ENCODE measurements at regions not wholly inside any gene's neighbourhood (a gene's known extent, or its start where the extent isn't known, plus 50 kb on each side); places are given as distances from the start of the nearest gene placed in this dataset.

DNA sequence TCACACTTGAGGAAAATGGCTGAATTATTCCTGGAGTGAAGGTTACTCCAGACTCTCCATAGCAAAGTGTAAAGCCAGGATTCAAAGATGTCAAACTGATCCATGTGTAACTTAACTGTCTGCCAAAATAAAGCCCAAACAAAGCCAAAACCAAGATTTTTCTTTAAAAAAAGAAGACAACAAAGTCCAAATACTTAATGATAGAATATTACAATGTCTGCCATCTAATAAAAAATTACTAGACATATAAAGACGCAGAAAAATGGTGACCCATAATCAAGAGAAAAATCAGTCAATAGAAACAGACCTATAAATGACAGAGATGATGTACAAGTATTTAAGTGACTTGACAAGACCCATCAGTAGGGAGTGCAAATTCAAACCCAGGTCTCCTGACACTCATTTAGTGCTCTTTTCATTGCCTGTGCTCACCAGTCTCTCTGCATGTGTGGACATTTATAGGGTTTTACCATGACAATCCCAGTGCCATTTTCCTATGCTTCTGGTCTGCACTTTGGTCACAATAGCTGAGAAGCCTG is 85.1 kb upstream of the HES1 start:
- no peak for DNase-seq (ENCODE audit: low spot score in 2 of 2)
- H3K27me3 ChIP-seq: no peaks in the 10 kb centered on the region
- H3K27ac ChIP-seq: no peak overlapping the region
- TF ChIP-seq POLR2A (IDR thresholded peaks at IDR 0.05): no peak
- TF ChIP-seq EP300 (IDR thresholded peaks at IDR 0.05): no peak
- TF ChIP-seq, protein P1, sequence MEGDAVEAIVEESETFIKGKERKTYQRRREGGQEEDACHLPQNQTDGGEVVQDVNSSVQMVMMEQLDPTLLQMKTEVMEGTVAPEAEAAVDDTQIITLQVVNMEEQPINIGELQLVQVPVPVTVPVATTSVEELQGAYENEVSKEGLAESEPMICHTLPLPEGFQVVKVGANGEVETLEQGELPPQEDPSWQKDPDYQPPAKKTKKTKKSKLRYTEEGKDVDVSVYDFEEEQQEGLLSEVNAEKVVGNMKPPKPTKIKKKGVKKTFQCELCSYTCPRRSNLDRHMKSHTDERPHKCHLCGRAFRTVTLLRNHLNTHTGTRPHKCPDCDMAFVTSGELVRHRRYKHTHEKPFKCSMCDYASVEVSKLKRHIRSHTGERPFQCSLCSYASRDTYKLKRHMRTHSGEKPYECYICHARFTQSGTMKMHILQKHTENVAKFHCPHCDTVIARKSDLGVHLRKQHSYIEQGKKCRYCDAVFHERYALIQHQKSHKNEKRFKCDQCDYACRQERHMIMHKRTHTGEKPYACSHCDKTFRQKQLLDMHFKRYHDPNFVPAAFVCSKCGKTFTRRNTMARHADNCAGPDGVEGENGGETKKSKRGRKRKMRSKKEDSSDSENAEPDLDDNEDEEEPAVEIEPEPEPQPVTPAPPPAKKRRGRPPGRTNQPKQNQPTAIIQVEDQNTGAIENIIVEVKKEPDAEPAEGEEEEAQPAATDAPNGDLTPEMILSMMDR (IDR thresholded peaks at IDR 0.05): no peak
- TF ChIP-seq POLR2AphosphoS5 (IDR thresholded peaks at IDR 0.05): no peak
- 100% methylated on average over 1 of the region's 1 CpG for WGBS
- peaks cover 17% of the 10 kb centered on the region for H3K4me1 ChIP-seq
- H3K4me3 ChIP-seq: no peak overlapping the region
- H3K9me3 ChIP-seq: peaks cover 11% of the 10 kb centered on the region
- H3K36me3 ChIP-seq: no peaks in the 10 kb centered on the region

DNA sequence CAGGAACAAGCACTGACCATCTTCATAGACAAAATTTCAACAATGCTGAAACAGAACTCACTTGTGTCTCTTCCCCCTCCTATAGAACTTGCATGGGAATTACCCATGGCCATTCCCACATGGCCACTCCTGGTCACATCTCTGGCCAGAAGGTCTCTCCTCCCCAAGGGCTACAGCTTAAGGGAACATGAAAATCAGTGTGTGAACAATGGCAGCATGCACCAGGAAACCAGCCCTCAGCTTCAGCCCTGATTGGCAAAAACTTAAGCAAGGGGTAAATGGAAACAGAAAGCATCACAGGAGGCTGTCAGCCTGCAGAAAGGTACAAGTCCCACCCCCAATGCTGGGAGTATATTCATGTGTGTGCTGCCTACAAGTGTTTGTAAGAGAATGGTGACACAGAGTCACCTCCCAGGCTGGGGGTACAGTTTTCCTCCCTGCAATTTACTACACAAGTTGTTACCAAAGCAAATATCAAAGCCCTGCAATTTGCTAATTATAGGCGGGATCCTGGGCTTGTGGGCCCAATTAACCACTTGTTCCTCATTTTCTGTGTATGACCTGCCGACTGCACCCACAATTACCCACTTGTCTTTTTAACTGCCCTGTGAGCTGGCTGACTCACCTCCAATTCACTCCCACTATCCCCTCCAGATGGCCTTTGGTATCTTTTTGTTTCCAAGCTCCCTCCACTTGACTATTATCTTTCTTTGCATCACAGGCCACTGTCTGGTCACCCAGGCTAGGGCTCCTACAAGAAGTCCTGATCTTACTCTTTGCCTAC is 84.4 kb upstream of the HES1 start:
- DNase-seq (ENCODE audit: low spot score in 2 of 2): no peak
- H3K4me1 ChIP-seq: peaks cover 15% of the 10 kb centered on the region
- H3K27me3 ChIP-seq: no peaks in the 10 kb centered on the region
- peaks cover 11% of the 10 kb centered on the region for H3K9me3 ChIP-seq
- H3K36me3 ChIP-seq: no peaks in the 10 kb centered on the region
- 87% methylated on average over 2 of the region's 2 CpGs for WGBS
- TF ChIP-seq POLR2A (IDR thresholded peaks at IDR 0.05) (no peak), EP300 (IDR thresholded peaks at IDR 0.05) (no peak)
- no peak overlapping the region for H3K4me3 ChIP-seq
- no peak overlapping the region for H3K27ac ChIP-seq

DNA sequence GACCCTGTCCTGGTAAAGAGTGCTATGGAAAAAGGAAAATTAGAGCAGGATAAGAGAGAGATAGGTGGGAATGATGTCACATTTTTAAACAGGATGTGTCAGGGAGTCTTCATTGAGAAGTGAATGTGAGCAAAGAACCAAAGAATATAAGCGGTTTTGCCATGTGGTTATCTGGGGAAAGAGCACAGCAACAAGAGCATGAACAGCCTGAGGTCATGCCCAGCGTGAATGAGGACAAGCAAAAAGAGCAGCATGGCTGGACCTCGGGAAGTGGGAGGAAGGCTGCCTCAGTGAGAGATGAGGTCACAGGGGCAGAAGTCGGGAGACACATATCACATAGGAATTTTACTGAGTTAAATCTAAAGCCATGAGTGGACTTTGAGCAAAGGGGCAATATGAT is 82.8 kb upstream of the HES1 start:
- no peak for TF ChIP-seq POLR2AphosphoS5 (IDR thresholded peaks at IDR 0.05)
- TF ChIP-seq, protein P1 (IDR thresholded peaks at IDR 0.05): no peak
- no peaks in the 10 kb centered on the region for H3K36me3 ChIP-seq
- DNase-seq (ENCODE audit: low spot score in 2 of 2): no peak
- no peak overlapping the region for H3K4me3 ChIP-seq
- 91% methylated on average over 4 of the region's 4 CpGs for WGBS
- no peak overlapping the region for H3K27ac ChIP-seq
- H3K27me3 ChIP-seq: no peaks in the 10 kb centered on the region
- peaks cover 17% of the 10 kb centered on the region for H3K4me1 ChIP-seq
- H3K9me3 ChIP-seq: peaks cover 11% of the 10 kb centered on the region

DNA sequence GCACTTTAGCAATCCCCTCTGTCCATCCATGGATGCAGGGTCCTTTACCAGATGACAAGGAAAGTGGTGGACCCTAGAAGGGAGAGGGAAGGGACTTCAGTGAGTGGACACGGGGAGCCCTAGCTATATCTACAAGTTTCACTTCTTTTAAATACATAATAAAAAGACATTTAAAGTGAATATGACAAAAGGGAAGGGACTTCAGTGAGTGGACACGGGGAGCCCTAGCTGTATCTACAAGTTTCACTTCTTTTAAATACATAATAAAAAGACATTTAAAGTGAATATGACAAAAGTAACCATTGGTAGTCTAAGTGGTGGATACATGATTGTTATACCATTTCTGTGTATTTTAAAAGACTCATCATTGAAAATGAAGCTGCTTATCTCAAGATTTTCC is 81.9 kb upstream of the HES1 start:
- no peaks in the 10 kb centered on the region for H3K27me3 ChIP-seq
- H3K4me3 ChIP-seq: no peak overlapping the region
- peaks cover 24% of the 10 kb centered on the region for H3K4me1 ChIP-seq
- 96% methylated on average over 2 of the region's 2 CpGs for WGBS
- TF ChIP-seq POLR2AphosphoS5 (IDR thresholded peaks at IDR 0.05): no peak
- TF ChIP-seq EP300 (IDR thresholded peaks at IDR 0.05): no peak
- no peak for TF ChIP-seq POLR2A (IDR thresholded peaks at IDR 0.05)
- TF ChIP-seq, protein P1 (IDR thresholded peaks at IDR 0.05): no peak
- no peaks in the 10 kb centered on the region for H3K36me3 ChIP-seq
- H3K9me3 ChIP-seq: peaks cover 11% of the 10 kb centered on the region
- no peak overlapping the region for H3K27ac ChIP-seq
- DNase-seq (ENCODE audit: low spot score in 2 of 2): no peak

DNA sequence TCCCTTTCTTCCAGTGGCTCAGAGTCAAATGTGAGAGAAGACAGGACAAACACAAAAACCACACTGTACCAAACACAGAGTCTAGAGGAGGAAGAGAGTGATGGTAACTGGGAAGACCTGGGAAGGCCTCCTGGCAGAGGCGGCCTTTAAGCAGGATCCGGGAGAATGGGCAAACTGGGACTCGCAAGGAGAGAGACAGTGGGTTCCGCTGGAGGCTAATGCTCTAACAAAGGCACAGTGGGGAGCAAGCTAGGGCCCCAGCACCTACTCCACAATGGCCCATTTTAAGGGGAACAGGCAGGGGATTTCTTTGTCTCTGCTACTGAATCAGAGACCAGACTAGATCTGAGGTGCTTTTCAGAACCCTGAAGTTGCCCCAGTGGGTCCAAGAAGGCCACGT is 81.4 kb upstream of the HES1 start:
- H3K9me3 ChIP-seq: peaks cover 11% of the 10 kb centered on the region
- WGBS: 96% methylated on average over 4 of the region's 5 CpGs
- no peak for DNase-seq (ENCODE audit: low spot score in 2 of 2)
- H3K36me3 ChIP-seq: no peaks in the 10 kb centered on the region
- no peaks in the 10 kb centered on the region for H3K27me3 ChIP-seq
- H3K4me3 ChIP-seq: no peak overlapping the region
- TF ChIP-seq, protein P1 (IDR thresholded peaks at IDR 0.05): no peak
- TF ChIP-seq POLR2AphosphoS5 (IDR thresholded peaks at IDR 0.05) (no peak), EP300 (IDR thresholded peaks at IDR 0.05) (no peak), POLR2A (IDR thresholded peaks at IDR 0.05) (no peak)
- peaks cover 24% of the 10 kb centered on the region for H3K4me1 ChIP-seq
- H3K27ac ChIP-seq: no peak overlapping the region

All from suprapubic skin (tissue), 4 donors.